HUES48 (cell line): ENCODE measurements at regions not wholly inside any gene's neighbourhood (a gene's known extent, or its start where the extent isn't known, plus 50 kb on each side); places are given as distances from the start of the nearest gene placed in this dataset.

Source experiments
- H3K27ac ChIP-seq: one replicate; pipeline ENCODE4 v1.7.0; 2013; ENCODE audit warnings: low read depth, low read length, inconsistent platforms
- H3K27me3 ChIP-seq: 2 replicates; pipeline ENCODE4 v1.6.1; 2013; ENCODE audit warnings: mild to moderate bottlenecking, low read length; ENCODE audit not compliant: control insufficient read depth, insufficient read depth
- H3K36me3 ChIP-seq: 2 replicates; pipeline ENCODE4 v1.6.1; 2013; ENCODE audit warnings: low read length; ENCODE audit not compliant: control insufficient read depth, insufficient read depth
- H3K4me1 ChIP-seq: 2 replicates; pipeline ENCODE4 v1.6.1; 2013; ENCODE audit warnings: mild to moderate bottlenecking, low read length; ENCODE audit not compliant: control insufficient read depth, insufficient read depth
- H3K4me3 ChIP-seq: 2 replicates; pipeline ENCODE4 v1.5.1; 2013; ENCODE audit warnings: mild to moderate bottlenecking, low read depth, low read length
- H3K9ac ChIP-seq: 2 replicates; pipeline ENCODE4 v1.6.1; 2013; ENCODE audit warnings: mild to moderate bottlenecking, low read depth, low read length, moderate library complexity
- H3K9me3 ChIP-seq: 2 replicates; pipeline ENCODE4 v1.6.1; 2013; ENCODE audit warnings: low read length; ENCODE audit not compliant: control insufficient read depth, insufficient read depth

DNA sequence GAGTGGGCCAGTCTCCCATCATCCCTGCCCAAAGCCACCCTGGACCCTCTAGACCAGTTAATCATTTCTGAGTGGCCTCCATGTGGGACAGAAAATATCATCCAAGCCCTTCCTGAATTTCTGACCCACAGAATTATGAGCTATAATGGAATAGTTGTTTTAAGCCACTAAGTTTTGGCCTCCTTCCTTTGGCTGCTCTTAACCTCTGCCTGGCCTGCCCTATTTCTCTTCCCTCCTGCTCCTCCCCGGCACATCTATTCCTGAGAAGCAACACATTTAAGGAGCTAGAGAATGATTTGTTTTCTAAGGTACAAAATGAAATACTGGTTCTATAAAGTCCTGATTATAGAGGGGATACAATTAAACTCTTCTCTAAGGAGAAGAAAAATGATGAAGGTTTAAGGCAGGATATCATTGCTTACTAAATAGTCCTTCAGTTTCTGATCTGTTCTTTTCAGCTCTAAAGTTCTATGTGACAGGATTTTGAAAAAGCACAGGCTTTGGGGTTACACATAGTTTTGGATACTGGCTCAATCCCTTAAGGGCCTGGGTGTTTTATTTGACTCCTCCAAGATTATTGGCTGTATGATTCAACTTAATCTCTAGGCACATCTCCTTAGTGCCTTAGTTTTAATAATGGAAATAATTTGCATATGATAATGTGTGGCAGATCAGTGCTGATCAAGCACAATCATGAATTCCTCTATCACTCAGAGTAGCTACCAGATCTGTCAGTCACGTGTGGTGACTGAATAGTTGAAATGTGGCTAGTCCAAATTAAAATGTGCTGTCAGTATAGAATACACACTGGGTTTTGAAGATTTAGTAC lies 240.3 kb downstream of the VAPA start:
- Histone ChIP-seq H3K27ac (no peak overlapping the region), H3K9me3 (peaks cover 7% of the 10 kb centered on the region), H3K4me3 (no peak overlapping the region), H3K27me3 (no peaks in the 10 kb centered on the region), H3K36me3 (no peaks in the 10 kb centered on the region), H3K9ac (no peak overlapping the region), H3K4me1 (no peaks in the 10 kb centered on the region)

DNA sequence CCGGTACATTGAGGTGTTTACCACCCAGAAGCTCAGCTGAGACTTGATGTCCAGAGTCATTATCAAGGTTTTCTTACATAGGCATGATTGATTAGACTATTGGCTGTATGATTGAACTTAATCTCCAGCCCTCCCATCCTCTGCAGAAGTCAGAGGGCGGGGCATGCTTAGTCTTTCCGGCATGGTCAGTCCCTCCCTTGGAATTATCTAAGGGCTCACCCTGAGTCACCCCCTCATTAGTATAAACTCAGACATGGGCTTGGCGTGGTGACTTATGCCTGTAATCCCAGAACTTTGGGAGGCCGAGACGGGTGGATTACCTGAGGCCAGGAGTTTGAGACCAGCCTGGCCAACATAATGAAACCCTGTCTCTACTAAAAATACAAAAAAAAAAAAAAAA lies 243.9 kb downstream of the VAPA start:
- no peak overlapping the region for H3K27ac ChIP-seq
- no peaks in the 10 kb centered on the region for H3K4me1 ChIP-seq
- no peak overlapping the region for H3K9ac ChIP-seq
- no peak overlapping the region for H3K4me3 ChIP-seq
- H3K9me3 ChIP-seq, result peaks cover 4% of the 10 kb centered on the region; the same call in 1 of the 2 replicates
- no peaks in the 10 kb centered on the region for H3K27me3 ChIP-seq
- H3K36me3 ChIP-seq, result no peaks in the 10 kb centered on the region

DNA sequence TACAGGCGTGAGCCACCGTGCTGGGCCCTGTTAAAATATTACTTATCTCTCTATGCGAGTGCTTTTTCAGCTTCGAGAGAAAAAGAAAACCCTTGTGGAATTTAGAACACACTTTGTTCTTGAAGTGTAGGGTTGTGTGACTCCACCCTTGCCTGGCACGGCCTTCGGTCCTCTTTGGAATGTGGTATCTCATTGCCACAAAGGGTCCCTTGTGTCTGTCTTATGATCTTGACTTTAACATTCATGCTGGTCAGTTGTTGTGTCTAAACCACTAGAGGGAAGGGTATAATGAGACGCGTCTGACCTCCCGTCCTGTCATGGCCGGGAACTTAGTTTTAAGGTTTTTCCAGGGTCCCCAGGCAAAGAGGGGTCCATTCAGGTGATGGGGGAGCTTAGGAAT lies 246.4 kb downstream of the VAPA start:
- Histone ChIP-seq H3K27ac (no peak overlapping the region), H3K27me3 (no peaks in the 10 kb centered on the region), H3K4me3 (no peak overlapping the region), H3K9ac (no peak overlapping the region), H3K4me1 (no peaks in the 10 kb centered on the region), H3K36me3 (no peaks in the 10 kb centered on the region), H3K9me3 (peaks cover 4% of the 10 kb centered on the region; the same call in 1 of the 2 replicates)

DNA sequence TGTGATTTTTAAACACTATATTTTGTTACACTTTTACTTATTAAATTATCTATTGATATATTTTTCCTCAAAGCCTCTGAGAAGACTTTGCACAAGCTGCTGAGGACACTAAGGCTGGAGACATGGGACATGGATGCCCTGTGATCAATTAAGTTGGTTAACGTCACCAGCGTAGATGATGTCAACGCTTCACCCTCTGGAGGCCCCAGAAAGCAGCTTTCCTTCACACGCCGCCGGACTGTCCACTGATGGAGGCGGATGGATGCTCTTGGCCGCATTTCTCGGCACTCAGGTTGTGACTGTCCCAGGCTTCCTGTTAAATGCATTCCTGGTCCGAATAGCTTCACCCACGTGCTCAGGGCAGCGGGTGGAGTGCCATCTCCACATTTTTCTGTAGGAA lies 247.5 kb downstream of the VAPA start:
- Histone ChIP-seq H3K9me3 (peaks cover 4% of the 10 kb centered on the region; the same call in 1 of the 2 replicates), H3K27me3 (no peaks in the 10 kb centered on the region)

DNA sequence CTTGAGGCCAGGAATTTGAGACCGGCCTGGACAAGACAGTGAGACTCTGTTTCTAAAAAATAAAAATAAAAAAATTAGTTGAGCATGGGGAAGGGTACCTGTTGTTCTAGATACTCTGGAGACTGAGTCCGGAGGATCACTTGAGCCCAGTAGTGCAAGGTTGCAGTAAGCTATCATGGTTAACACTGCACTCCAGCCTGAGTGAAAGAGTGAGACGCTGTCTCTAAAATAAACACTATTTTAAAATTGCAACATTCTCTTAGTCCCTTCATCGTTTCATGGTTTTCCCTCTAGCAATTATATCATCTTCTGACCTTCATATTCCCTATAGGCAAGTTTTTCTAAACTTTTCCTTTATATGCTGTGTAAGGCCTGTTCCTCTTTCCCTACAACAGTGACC lies 248.5 kb downstream of the VAPA start:
- no peak overlapping the region for H3K27ac ChIP-seq
- no peaks in the 10 kb centered on the region for H3K36me3 ChIP-seq

More for the DNA sequence above, 247.5 kb downstream of the VAPA start:
- H3K27ac ChIP-seq, result no peak overlapping the region
- H3K9ac ChIP-seq, result no peak overlapping the region
- H3K4me1 ChIP-seq, result no peaks in the 10 kb centered on the region
- H3K4me3 ChIP-seq, result no peak overlapping the region
- no peaks in the 10 kb centered on the region for H3K36me3 ChIP-seq

DNA sequence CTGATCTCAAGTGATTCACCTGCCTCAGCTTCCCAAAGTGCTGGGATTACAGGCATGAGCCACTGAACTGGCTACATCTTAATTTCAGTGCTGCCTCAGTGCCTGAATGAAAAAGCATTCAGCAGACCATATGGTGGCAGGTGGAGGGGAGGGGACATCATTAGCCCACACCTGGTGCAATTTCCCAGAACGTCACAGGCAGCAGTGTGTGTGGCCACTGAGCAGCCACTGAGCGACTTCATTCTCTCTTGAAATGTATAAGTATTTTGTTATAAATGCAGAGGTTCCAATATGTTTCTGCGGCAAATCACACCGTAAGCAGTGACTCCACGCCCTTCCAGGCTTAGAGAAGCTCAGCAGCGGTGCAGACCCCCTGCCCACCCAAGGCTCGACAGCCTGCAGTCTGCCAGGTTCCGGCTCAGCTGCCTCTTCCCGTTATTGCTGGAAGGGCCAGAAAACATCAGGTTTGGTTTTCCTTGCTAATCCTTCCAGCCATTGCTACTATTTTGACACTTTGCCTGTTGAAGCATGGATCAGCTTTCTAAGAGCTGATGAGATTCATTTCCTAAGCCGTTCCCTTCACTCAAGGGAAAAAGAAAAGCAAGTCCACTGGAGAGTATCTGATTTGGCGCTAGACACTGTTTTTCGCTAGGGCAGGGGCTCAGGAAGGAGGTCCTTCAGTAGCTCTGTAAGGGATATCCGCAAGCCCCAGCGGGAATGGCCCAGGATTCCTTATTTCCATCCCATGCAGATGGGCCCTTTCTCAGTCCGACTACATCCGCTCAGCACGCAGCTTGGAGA lies 250.7 kb downstream of the VAPA start:
- no peaks in the 10 kb centered on the region for H3K36me3 ChIP-seq
- H3K4me3 ChIP-seq, result no peak overlapping the region
- no peaks in the 10 kb centered on the region for H3K27me3 ChIP-seq
- no peaks in the 10 kb centered on the region for H3K9me3 ChIP-seq
- H3K9ac ChIP-seq, result no peak overlapping the region
- H3K4me1 ChIP-seq, result no peaks in the 10 kb centered on the region
- H3K27ac ChIP-seq, result no peak overlapping the region

More for the DNA sequence above, 248.5 kb downstream of the VAPA start:
- Histone ChIP-seq H3K27me3 (no peaks in the 10 kb centered on the region), H3K4me1 (no peaks in the 10 kb centered on the region), H3K9ac (no peak overlapping the region), H3K4me3 (no peak overlapping the region), H3K9me3 (no peaks in the 10 kb centered on the region)

DNA sequence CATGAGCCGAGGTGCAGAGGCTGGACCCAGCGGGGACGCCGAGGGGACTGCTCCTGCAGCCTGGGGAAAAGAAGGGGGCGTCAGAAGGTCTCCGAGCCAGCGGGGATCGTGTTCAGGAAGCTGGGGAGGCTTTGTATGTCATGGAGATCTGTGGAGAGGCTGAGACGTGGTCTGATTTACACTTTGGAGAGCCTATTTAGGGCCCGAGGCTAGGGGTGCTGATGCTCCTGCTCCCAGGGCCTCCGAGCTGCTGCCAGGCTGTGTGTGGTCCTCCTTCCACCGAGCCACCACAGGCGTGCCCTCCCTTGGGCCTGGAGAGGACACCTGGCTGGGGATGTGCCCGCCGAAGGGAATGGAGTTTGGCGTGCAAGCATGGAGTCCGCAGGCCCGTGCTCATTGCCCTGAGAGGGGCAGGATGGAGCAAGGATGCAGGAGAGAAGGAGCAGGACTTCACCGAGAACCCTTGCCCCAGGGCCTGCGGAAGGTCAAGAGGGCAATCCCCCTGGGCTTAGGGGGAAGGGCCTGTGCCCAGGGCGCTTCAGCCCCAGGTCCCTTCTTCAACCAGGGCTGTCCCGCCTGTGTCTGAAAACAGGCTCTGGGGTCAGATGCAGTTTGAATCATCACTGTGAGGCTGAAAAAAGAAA lies 252.5 kb downstream of the VAPA start:
- Histone ChIP-seq H3K4me3 (no peak overlapping the region), H3K9ac (no peak overlapping the region), H3K27ac (no peak overlapping the region)

DNA sequence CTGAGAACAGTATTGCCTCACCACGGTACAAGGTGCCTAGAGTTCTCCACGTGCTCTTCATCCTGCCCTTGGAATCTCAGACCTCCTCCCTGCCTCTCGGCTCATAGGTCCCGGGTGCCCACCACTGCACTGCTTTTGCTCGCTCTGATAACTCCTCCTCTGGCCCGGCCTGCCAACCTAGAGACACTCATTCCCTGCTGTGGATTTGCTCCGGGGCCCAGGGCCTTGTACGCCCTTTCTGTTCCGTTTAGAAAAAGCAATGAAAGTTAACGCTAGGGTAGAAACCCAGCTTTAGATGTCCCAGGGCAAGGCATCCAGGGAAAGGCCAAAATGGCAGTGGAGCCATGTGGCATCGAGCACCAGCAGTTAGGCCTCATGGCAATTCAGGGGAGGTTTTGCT lies 253.9 kb downstream of the VAPA start:
- no peaks in the 10 kb centered on the region for H3K4me1 ChIP-seq
- no peaks in the 10 kb centered on the region for H3K36me3 ChIP-seq
- H3K27me3 ChIP-seq, result no peaks in the 10 kb centered on the region
- H3K9me3 ChIP-seq, result no peaks in the 10 kb centered on the region
- H3K27ac ChIP-seq, result no peak overlapping the region
- H3K9ac ChIP-seq, result no peak overlapping the region
- no peak overlapping the region for H3K4me3 ChIP-seq

More for the DNA sequence above, 252.5 kb downstream of the VAPA start:
- Histone ChIP-seq H3K36me3 (no peaks in the 10 kb centered on the region), H3K4me1 (no peaks in the 10 kb centered on the region), H3K27me3 (no peaks in the 10 kb centered on the region), H3K9me3 (no peaks in the 10 kb centered on the region)

DNA sequence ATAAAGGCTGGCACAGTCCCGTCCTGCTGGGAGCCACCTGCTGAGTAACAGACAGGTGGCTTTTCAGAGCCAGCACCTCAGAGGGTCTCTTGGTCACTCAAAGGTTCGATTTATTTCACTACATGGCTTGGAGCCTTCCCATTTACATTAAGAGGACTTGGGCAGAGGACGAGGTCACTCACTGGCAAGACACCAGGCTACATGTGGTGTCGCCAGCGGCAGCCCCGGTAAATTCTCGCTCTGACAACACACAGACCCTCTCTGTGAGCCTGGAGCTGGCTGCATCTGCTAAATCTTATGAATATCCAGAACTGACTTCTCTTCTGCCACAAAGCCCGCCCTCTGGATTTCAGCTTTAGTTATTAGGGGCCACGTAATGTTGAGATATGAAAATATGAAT lies 254.7 kb downstream of the VAPA start:
- Histone ChIP-seq H3K27ac (no peak overlapping the region), H3K27me3 (no peaks in the 10 kb centered on the region), H3K9ac (no peak overlapping the region), H3K36me3 (no peaks in the 10 kb centered on the region), H3K4me1 (no peaks in the 10 kb centered on the region), H3K9me3 (no peaks in the 10 kb centered on the region), H3K4me3 (no peak overlapping the region)

DNA sequence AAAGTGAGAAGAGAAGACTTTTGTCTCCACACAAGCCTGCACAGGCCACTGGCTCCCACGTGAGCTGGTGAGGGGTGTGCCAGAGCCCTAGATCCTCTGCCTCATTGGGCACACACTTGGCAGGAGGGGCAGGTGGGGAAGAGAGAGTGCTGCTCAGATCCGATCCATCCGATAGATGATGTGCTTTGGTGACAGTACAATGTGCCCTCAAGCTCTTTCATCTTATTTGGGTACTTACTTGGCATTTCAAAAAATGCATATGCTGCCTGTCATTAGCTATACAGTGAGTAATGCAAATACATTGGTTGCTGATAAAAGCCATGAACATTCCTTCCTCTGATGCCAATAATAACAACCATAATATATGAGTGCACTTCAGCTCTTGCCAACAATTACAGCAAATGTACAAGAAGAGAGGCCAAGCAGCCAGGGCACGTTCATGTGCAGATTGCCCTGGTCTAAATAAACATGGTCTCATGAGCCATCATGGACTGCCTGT lies 255.3 kb downstream of the VAPA start:
- Histone ChIP-seq H3K9ac (no peak overlapping the region), H3K9me3 (no peaks in the 10 kb centered on the region), H3K27me3 (no peaks in the 10 kb centered on the region), H3K36me3 (no peaks in the 10 kb centered on the region), H3K4me3 (no peak overlapping the region), H3K4me1 (no peaks in the 10 kb centered on the region), H3K27ac (no peak overlapping the region)
